ENCODE measurements at regions not wholly inside any gene's neighbourhood (a gene's known extent, or its start where the extent isn't known, plus 50 kb on each side); places are given as distances from the start of the nearest gene placed in this dataset.

DNA sequence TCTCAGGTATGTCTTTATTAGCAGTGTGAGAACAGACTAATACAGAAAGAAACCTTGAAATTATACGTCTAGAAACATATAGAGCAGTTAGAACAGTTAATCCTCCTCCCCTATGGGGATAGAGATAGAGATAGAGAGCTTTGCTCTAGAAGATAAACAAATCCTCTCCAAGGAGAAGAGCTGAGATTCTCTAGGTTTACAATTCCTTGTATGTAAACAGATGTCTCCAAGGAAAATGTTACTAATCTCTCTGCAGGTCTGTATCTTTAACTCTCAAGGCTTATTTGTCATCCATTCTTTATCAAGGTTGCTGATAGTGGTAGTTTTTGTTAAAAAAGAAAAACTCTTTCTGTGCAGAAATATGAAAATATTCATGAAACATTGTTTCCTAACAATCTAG lies 282.1 kb upstream of the GIMD1 start:
- TF ChIP-seq CTCF (IDR thresholded peaks at IDR 0.05) (no peak), ZFX (IDR thresholded peaks at IDR 0.05; ENCODE audit: borderline replicate concordance) (no peak)
- H3K27ac ChIP-seq: no peak overlapping the region

DNA sequence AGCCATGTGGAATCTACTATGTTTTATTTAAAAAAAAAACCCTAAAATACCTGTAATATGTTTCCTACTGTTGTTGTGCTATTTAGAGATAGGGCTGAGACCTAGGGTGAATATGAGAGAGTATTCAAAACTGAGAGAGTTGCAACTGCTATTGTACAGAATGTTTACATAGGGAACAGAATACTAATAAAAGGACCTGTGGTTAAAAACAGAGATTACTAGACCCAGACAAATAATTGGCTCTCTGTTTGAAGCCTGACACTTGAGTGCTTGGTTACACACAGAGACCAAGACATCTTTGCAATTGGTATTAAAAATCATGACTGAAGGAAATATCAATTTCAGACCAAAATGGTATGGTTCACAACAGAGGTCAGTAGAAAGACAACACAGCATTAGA lies 278.9 kb upstream of the GIMD1 start:
- TF ChIP-seq ZFX (IDR thresholded peaks at IDR 0.05; ENCODE audit: borderline replicate concordance): no peak
- no peak for TF ChIP-seq CTCF (IDR thresholded peaks at IDR 0.05)
- H3K27ac ChIP-seq: no peak overlapping the region

DNA sequence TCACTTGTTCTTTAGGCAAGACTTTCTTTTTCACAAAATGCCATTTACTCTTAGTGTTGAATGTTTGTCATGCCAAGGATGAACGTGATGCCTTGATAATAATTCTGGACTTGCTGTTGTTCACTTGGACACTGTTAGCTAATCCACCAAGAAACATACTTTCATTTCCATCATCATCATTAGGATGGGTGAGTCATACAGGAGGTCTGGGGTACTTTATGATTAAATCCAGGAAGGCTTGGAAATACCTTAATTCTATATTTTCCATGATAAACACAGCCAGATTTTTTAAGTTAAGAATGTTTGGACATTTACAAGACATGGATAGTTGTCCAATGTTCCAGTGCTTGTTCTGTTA lies 260.7 kb upstream of the GIMD1 start:
- TF ChIP-seq CTCF (IDR thresholded peaks at IDR 0.05) (no peak), ZFX (IDR thresholded peaks at IDR 0.05; ENCODE audit: borderline replicate concordance) (no peak)
- no peak overlapping the region for H3K27ac ChIP-seq

- no peak for TF ChIP-seq ZFX (IDR thresholded peaks at IDR 0.05; ENCODE audit: borderline replicate concordance)
- TF ChIP-seq CTCF (IDR thresholded peaks at IDR 0.05): no peak
- no peak overlapping the region for H3K27ac ChIP-seq
Observed at GRCh38 chr4:106628586-106629267, 260.1 kb upstream of the GIMD1 start.

GRCh38 chr4:106627051-106627450 lies 258.5 kb upstream of the GIMD1 start:
- no peak for TF ChIP-seq CTCF (IDR thresholded peaks at IDR 0.05)
- no peak for TF ChIP-seq ZFX (IDR thresholded peaks at IDR 0.05; ENCODE audit: borderline replicate concordance)
- no peak overlapping the region for H3K27ac ChIP-seq

DNA sequence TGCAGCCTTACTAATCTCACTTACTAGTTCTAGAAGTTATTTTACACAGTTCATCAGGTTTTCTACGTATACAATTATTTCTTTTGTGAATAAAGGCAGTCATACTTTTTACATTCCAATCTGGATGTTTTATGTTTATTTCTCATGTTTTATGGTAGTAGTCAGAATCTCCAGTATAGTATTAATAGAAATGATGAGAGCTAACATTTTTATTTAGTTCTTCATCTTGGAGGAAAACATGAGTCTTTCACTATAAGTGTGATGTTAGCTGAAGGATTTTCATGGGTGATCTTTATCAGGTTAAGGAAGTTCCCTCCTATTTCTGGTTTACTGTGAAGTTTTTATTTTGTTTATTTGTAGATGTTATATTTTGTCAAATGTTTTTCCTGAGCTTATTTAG lies 256.1 kb upstream of the GIMD1 start:
- no peak overlapping the region for H3K27ac ChIP-seq
- no peak for TF ChIP-seq CTCF (IDR thresholded peaks at IDR 0.05)
- TF ChIP-seq ZFX (IDR thresholded peaks at IDR 0.05; ENCODE audit: borderline replicate concordance): no peak

GRCh38 chr4:106618956-106619355 lies 250.4 kb upstream of the GIMD1 start:
- TF ChIP-seq ZFX (IDR thresholded peaks at IDR 0.05; ENCODE audit: borderline replicate concordance) (no peak), CTCF (IDR thresholded peaks at IDR 0.05) (no peak)
- H3K27ac ChIP-seq: no peak overlapping the region
